ENCODE measurements at regions not wholly inside any gene's neighbourhood (a gene's known extent, or its start where the extent isn't known, plus 50 kb on each side); places are given as distances from the start of the nearest gene placed in this dataset.

DNA sequence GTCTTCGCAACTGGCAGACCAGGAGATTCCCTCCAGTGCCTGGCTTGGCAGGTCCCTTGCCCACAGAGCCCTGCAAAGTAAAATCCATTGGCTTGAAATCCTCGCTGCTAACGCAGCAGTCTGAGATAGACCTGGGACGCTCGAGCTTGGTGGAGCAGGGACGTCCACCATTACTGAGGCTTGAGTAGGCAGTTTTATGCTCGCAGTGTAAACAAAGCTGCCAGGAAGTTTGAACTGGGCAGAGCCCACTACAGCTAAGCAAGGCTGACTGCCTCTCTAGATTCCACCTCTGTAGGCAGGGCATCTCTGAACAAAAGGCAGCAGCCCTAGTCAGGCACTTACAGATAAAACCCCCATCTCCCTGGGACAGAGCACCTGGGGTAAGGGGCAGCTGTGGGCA is 205.0 kb upstream of the MME start:
- TF ChIP-seq, protein P1, sequence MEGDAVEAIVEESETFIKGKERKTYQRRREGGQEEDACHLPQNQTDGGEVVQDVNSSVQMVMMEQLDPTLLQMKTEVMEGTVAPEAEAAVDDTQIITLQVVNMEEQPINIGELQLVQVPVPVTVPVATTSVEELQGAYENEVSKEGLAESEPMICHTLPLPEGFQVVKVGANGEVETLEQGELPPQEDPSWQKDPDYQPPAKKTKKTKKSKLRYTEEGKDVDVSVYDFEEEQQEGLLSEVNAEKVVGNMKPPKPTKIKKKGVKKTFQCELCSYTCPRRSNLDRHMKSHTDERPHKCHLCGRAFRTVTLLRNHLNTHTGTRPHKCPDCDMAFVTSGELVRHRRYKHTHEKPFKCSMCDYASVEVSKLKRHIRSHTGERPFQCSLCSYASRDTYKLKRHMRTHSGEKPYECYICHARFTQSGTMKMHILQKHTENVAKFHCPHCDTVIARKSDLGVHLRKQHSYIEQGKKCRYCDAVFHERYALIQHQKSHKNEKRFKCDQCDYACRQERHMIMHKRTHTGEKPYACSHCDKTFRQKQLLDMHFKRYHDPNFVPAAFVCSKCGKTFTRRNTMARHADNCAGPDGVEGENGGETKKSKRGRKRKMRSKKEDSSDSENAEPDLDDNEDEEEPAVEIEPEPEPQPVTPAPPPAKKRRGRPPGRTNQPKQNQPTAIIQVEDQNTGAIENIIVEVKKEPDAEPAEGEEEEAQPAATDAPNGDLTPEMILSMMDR (IDR thresholded peaks at IDR 0.05; ENCODE audit: insufficient read depth in 1 of 2, low read depth in 1 of 2, low read length in 1 of 2, severe bottlenecking in 1 of 2, unreplicated experiment in 1 of 2): no peak
- Mint-ChIP-seq H3K4me3 (ENCODE audit: unreplicated experiment) (no peak overlapping the region), H3K27ac (ENCODE audit: unreplicated experiment) (no peak overlapping the region), H3K4me1 (ENCODE audit: low read depth, unreplicated experiment) (no peaks in the 10 kb centered on the region), H3K36me3 (ENCODE audit: insufficient read depth, unreplicated experiment) (no peaks in the 10 kb centered on the region), H3K9me3 (ENCODE audit: unreplicated experiment) (no peaks in the 10 kb centered on the region), H3K27me3 (ENCODE audit: insufficient read depth, unreplicated experiment) (peaks cover 4% of the 10 kb centered on the region)
- POLR2A ChIA-PET: no interaction called here
- intact Hi-C loops (cut with micrococcal nuclease; ENCODE audit: unreplicated experiment): no loop called here
- H3K9me3 ChIP-seq: no peaks in the 10 kb centered on the region
- no peaks in the 10 kb centered on the region for H3K27me3 ChIP-seq (replicated peaks; ENCODE audit: control insufficient read depth, insufficient read depth, low read length)
- H3K4me3 ChIP-seq (ENCODE audit: low read depth, low read length): no peak overlapping the region
- no peak for DNase-seq
- BruUV-seq (replicated peaks): no TSS peak
- CTCF ChIA-PET: no interaction called here
- no peaks in the 10 kb centered on the region for H3K36me3 ChIP-seq (ENCODE audit: control insufficient read depth, insufficient read depth, low read length)
- no peaks in the 10 kb centered on the region for H3K4me1 ChIP-seq

DNA sequence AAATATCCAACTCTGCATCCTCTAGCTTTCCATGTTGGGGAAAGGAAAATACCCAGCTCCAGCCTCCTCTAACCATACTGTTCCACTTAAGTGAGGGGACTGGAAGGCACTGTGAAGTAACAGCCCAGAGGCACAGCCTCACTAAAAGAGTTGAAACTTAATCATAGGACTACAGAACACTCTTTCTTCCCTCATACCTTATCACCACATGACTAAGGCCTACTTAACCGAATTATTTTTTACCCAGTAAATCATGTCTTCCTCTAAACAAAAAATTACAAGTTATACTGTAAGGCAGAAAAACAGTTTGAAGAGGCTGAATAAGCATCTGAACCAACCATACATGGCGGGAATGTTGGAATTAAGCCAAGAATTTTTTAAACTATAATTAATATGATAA is 207.4 kb upstream of the MME start:
- Histone ChIP-seq H3K4me1 (no peaks in the 10 kb centered on the region), H3K9me3 (no peaks in the 10 kb centered on the region), H3K27me3 (replicated peaks; ENCODE audit: control insufficient read depth, insufficient read depth, low read length) (no peaks in the 10 kb centered on the region), H3K36me3 (ENCODE audit: control insufficient read depth, insufficient read depth, low read length) (no peaks in the 10 kb centered on the region), H3K4me3 (ENCODE audit: low read depth, low read length) (no peak overlapping the region)
- BruUV-seq (replicated peaks): no TSS peak
- H3K4me1 Mint-ChIP-seq (ENCODE audit: low read depth, unreplicated experiment): no peaks in the 10 kb centered on the region
- no peaks in the 10 kb centered on the region for H3K9me3 Mint-ChIP-seq (ENCODE audit: unreplicated experiment)
- POLR2A ChIA-PET: no interaction called here
- CTCF ChIA-PET: no interaction called here
- TF ChIP-seq, protein P1 (IDR thresholded peaks at IDR 0.05; ENCODE audit: insufficient read depth in 1 of 2, low read depth in 1 of 2, low read length in 1 of 2, severe bottlenecking in 1 of 2, unreplicated experiment in 1 of 2): no peak
- H3K27ac Mint-ChIP-seq (ENCODE audit: unreplicated experiment): no peak overlapping the region
- peaks cover 4% of the 10 kb centered on the region for H3K27me3 Mint-ChIP-seq (ENCODE audit: insufficient read depth, unreplicated experiment)
- H3K36me3 Mint-ChIP-seq (ENCODE audit: insufficient read depth, unreplicated experiment): no peaks in the 10 kb centered on the region
- DNase-seq: no peak
- intact Hi-C loops (cut with micrococcal nuclease; ENCODE audit: unreplicated experiment): no loop called here
- H3K4me3 Mint-ChIP-seq (ENCODE audit: unreplicated experiment): no peak overlapping the region

DNA sequence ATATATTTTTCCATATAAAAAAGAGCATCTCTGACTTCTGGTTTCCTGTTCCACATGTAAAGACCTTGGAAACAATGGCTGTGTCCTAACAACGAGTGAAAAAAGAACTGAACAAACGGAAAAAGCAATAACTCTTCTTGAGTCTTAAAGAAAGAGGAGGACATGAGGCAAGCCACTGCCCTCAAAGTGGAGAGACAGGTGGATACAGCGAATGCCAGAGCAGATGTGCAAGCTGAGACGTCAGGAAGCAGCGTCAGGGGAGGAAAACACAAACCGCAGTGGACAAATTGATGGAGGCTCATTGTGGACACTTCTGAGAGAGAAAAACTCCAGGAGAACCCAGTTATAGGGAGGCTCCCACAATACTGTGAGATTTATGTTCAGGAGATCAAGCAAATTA is 208.0 kb upstream of the MME start:
- Mint-ChIP-seq H3K4me1 (ENCODE audit: low read depth, unreplicated experiment) (no peaks in the 10 kb centered on the region), H3K4me3 (ENCODE audit: unreplicated experiment) (no peak overlapping the region), H3K36me3 (ENCODE audit: insufficient read depth, unreplicated experiment) (no peaks in the 10 kb centered on the region), H3K27ac (ENCODE audit: unreplicated experiment) (no peak overlapping the region), H3K27me3 (ENCODE audit: insufficient read depth, unreplicated experiment) (peaks cover 4% of the 10 kb centered on the region), H3K9me3 (ENCODE audit: unreplicated experiment) (no peaks in the 10 kb centered on the region)
- H3K9me3 ChIP-seq: no peaks in the 10 kb centered on the region
- BruUV-seq (replicated peaks): no TSS peak
- DNase-seq: no peak
- CTCF ChIA-PET: no interaction called here
- no peaks in the 10 kb centered on the region for H3K36me3 ChIP-seq (ENCODE audit: control insufficient read depth, insufficient read depth, low read length)
- TF ChIP-seq, protein P1 (IDR thresholded peaks at IDR 0.05; ENCODE audit: insufficient read depth in 1 of 2, low read depth in 1 of 2, low read length in 1 of 2, severe bottlenecking in 1 of 2, unreplicated experiment in 1 of 2): no peak
- no peak overlapping the region for H3K4me3 ChIP-seq (ENCODE audit: low read depth, low read length)
- intact Hi-C loops (cut with micrococcal nuclease; ENCODE audit: unreplicated experiment): no loop called here
- POLR2A ChIA-PET: no interaction called here
- H3K27me3 ChIP-seq (replicated peaks; ENCODE audit: control insufficient read depth, insufficient read depth, low read length): no peaks in the 10 kb centered on the region
- no peaks in the 10 kb centered on the region for H3K4me1 ChIP-seq
